Stimulated activated CD4-positive, alpha-beta T cell treated with anti-CD3 and anti-CD28 coated beads, Interleukin-2, amount 100 ng/mL, for 4 hours (primary cell): ENCODE measurements at regions not wholly inside any gene's neighbourhood (a gene's known extent, or its start where the extent isn't known, plus 50 kb on each side); places are given as distances from the start of the nearest gene placed in this dataset.

ENCODE experiments used
- DNase-seq: peaks from one replicate; pipeline ENCODE4 v3.0.0-alpha.2; 2020; ENCODE audit warnings: low read depth

DNA sequence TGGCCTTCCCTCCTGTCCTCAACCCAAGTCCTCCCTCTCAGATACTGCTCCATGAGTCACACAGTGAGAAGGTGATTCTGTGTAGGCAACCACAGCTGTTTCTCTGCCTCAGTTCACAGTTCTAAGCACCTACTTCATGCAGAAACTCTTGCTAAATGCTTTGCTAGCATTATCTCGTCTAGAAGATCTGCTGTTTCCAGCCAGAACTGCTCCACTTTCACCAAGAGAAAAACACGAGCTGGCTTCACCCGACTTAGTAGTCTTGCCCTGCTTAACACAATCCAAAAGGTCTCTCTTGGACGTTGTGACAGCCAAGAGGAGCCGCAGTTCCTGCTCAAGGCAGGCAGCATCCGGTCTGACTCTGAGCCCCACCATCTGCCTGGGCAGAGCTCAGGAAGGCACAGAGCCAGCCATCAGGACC lies 272.1 kb downstream of the UACA start:
- no peak for DNase-seq

DNA sequence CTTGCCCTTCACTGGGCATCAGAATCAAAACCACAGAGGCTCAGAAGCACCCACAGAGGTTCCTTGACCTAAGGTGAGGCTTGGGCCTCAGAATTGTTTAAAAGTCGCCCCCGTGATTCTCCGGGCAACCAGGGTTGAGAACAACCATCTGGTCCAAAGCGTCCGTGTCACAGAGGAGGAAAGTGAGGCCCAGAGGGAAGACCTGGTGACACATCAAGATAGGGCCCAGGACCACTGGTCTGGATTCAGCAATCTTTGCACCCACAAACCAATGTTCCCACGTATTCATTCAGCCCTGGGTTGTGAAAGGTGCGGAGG lies 272.6 kb downstream of the UACA start:
- DNase-seq = no peak

DNA sequence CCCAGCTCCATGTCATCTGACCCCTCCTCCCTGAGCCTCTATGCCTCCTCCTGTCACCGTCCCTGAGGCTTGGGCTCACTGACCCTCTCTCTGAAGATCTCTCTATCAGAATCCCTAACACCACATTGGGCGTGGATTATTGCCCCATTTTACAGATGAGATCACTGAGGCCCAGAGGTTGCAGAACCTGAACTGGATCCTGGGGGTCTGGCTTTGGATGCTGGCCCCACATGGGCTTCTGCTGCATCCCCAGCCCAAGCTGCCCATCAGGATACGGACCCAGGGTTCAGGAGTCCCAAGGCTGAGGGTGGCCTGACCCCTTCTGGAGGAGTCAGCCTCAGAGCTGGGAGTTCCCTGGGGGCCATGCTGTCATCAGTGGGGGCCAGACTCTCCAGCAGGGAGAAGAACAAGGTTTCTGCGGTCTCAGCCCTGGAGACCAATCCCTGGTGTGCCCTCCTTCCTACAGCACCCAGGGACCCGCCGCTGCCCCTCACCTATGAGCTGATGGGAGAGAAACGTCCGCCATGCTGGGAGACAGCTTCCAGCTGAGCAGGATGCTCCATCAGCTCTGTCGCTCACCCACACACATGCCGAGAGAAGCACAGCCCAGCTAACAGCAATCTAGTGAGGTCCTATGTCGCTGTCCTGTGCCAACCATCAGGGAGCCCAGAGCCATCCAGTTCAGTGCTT lies 273.1 kb downstream of the UACA start:
- DNase-seq = no peak

DNA sequence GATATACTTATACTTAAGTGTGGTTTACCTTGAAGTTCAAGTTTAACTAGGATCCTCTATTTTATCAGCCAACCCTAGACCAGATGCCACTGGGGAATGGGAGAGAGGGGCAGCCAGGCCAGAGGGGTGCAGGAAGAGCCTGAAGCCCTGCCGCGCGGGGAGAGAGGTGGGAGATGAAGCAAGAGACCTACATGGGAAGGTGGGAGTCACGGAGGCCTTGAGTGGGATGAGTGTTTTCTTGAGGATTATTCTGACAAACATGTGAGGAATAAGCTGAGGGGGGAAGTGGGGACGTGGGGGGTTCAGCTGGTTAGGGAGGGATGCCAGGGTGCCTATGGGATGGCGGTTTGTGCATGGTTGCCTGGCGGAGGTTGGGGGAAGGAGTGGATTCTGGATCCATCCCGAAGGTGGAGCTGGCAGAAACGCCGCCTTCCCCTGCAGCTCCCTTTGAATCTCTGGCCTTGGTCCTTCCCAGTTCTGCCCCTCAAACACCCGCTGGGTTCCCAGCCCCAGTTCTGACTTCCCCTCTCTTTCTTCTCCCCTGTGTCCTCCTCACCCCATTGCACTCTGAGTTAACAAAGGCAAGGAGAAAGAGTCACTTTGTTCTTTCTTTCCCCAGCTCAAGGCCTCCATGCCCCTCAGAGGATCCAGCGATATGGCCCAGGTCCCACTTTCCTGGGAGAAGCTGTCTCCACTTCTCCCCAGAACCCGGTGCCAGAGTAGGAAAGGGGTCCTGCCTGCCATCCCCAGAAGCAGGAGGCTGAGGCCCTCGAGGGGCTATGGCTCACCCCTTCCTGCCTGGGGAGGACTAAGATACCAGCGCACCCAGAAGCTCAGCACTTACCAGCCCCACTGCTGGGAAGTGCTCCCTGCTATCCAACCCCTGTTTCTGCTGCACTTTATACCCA lies 274.2 kb downstream of the UACA start:
- no peak for DNase-seq

DNA sequence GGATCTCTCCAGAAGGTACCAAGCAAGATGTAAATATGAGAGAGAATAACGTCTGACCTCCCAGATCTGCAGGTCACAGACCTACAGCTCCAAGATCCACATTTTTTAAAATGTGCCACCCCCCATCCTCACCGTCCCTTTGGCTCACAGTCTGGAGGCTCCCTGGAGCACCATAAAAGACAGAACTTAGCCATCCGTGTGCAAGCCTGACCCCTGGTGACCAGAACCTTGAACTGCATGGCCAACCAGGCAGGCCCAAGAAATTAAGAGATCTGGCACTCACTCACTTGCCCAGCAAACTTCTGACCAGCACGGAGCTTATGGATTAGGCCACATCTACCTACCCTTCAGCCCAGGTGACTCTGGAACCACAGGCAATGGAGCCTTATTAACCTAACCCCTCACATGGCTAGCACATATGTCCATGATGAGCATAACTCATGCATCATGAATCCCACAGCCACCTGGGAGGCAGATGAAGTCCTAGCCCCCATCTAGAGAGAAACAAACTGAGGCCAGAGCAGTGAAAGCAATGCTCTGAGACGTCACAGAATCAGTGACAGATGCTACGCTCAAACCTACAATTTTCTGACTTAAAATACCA lies 275.3 kb downstream of the UACA start:
- peak; percentile 51 for DNase-seq

DNA sequence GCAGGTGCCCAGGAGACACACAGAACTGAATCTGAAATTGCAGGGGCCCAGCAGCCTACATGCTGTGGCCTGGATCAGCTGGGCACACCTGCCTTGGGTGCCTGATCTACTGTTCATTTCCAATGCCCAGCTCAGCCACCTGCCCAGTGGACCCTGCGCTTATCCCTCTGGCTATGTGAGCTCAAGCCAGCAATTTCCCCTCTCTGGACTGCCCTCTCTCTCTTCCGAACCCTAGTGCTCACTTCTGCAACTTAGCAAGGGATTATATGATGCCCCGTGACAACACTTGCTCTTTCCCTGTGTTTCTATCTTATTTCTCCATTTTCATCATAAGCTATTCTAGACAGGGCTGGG lies 276.0 kb downstream of the UACA start:
- DNase-seq = no peak

DNA sequence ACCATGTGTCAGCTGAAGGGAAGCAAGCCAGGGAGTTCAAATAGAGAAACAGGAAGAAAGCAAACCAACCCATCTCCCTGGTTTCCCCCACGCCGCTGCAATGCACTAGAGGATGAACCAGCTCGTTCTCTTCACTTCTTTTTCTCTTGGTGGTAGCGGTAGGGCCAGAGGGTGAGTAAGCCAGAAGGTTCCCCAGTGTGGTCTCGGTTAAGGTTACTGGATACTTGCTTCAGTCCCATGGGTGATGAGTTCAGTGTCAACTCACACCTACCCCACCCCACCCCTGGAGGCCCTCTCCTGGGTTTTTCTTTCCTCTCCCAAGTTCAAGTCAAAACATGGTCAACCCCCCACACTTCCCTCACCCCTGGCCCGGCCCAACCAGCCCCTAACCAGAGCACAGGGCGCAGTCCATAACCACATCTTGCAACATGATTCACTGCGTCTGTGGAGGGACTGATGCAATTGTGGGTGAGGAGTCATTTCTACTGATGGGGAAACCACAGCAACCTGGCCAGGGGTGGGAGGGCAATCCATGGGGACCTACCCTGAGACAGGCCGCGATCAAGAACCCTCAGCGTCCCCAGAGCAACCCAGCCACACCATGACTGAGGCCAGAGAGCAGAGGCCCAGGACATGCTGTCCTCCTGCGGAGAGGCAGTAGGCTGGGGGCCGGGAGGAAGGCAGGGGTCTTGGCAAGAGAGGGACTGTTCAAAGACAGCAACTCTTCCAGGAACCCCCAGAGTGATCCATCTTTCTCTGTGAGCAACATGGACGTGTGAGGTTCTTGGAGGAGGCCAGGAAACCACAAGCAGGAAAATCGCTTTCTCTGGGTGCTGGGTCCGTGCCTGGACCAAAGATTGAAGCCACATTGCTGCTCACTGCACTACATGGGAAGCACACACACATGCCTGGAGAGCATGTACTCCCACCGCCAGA lies 276.6 kb downstream of the UACA start:
- peak; percentile 18 for DNase-seq

DNA sequence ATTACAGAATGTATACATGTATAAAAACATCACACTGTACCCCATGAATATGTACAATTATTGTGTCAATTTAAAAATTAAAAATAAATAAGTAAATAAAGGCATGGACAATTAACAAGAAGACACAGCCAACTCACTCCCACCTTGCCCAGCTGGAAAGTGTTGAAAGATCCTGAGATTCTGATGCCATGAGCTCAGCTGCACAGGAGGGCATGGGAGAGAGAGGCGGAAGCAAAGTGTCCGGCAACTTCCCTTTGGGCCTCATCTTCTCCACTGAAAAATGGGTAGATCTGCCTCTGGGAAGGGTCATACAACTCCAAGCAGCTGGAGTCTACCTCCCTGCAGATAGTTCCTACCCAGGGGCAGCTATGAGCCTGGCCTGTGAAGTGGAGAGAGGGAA lies 277.3 kb downstream of the UACA start:
- DNase-seq = no peak

DNA sequence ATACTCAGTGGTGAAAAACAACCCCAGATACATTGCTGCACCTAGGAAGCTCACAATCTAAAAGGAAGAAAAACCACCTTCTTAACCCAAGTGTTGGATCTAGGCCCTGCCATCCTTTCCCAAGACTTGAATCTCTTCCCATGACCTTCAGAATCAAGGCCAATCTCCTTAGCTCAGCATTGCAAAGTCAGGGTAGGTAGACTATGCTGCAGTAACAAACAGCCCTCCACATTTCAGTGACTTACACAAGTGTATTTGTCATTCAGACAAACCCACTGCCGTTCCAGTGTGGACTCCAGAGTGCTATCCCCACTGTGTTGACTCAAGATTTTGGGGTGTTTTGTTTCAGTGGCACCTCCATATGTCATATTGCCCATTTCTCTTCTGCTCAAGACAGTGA lies 278.4 kb downstream of the UACA start:
- DNase-seq = no peak

DNA sequence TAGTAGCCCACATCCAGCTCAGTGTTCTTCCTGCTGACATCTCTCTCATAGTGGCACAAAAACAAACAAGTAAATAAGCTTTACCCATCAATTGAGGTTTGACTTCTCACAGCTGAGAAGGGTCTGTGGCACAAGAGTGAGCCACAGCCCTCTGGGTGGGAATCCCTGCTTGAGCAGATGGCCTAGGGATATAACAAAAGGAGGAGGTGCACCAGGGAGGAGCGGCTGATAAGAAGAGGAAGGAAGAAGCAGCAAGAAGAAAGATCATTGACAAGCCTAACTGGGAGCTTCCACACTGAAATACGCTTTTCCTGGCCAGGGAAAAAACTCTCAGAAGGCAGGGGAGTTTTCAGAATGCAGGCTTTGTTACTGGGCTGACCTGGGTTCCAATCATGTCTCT lies 279.8 kb downstream of the UACA start:
- no peak for DNase-seq

DNA sequence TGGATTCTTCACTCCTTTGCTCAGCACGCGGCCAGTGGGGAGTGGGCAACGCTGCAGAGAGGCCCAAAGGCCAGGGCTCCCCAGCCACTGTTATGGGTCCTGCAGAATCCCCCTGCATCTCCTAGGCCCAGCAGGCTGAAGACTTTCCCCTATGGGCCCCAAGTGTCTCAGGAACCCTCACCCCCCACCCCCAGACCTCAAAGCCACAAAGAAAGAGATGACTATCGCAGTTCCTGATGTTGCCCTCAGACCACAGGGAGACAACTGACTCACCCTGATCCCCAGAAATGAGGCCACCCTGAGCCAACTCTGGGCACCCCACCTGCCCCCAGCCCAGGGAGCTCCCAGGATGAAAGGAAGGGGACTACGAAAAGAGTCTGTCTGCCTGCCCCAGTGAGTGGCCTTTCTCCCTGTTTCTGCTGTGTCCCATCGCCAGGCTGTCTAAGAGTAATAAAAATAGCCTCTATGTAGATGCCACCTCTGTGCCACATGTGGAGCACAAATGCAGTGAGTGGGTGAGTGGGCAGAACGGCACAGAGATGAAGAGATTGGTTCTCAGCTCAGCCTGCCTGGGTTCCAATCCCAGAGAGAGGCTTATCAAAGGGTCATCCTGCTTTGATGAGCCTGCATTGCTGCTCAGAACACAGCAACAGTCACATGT lies 283.0 kb downstream of the UACA start:
- peak; percentile 26 for DNase-seq

DNA sequence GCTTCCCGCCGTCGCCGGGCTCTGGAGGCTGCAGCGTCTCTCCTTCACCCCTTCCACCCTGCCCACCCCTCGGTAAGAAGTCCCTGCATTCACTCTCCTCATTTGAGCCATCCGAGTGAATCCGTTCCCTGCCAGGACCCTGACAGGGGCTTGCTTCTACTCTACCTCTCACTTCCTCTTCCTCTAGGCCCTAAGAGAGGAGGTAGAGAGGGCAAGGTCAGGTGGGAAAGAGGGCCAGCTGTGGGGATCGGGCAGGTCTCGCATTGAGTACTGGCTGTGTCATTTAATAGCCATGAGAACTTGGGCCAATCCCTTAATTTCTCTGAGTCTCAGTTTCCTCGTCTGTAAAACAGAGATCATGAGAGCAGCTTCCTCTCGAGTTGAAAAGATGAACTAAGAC lies 283.6 kb downstream of the UACA start:
- no peak for DNase-seq

DNA sequence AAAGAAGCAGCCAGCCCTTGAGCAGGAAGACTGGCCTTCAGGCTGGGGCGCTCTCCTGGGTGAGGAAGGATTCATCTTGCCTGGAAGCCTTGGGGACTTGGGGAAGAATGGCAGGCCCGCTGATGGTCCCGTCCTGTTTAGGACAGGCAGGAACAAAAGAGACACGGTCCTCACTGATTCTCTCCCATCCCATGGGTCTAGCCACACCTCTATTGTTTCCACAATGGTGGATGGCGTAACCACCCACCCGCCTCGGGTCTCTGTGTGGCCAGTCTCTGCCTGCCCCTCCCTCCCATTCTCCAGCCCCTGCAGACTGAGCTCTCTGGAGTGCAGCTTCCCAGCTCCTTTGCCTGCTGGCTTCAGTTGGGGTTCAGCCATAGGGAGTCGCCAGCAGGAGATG lies 284.3 kb downstream of the UACA start:
- DNase-seq = no peak

DNA sequence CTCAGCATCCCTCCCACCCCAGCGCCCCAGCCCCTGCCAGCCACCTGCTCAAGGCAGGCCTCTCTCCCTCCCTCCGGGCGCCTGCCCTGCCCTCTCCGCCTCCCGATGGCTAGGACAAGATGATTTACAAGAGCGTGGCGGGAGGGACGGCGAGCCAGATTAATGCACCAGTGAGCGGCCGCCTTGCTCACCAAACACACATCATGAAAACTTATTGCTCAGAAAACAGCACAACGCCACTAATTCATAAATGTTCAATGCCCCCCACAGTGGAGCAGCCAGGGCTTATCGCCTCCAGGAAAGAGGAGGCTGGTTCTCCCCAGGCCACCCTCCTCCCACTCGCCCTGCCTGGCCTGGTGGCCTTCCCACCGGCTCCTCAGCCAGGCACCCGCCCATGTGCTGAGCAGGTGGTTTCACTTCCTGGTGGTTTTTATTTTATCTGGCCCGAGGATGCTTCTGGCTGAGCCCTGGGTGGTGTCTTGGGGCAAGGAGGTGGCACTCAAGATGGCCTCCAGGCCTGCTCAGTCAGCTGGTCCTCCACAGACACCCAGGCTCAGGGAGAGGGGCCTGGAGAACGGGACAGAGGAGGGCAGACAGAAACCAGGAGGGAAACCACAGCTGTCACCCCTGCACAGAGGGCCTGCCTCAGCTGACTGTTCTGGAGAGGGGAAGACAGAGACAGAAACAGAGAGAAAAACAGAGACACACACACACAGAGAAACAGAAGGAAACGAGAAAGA lies 284.9 kb downstream of the UACA start:
- no peak for DNase-seq

DNA sequence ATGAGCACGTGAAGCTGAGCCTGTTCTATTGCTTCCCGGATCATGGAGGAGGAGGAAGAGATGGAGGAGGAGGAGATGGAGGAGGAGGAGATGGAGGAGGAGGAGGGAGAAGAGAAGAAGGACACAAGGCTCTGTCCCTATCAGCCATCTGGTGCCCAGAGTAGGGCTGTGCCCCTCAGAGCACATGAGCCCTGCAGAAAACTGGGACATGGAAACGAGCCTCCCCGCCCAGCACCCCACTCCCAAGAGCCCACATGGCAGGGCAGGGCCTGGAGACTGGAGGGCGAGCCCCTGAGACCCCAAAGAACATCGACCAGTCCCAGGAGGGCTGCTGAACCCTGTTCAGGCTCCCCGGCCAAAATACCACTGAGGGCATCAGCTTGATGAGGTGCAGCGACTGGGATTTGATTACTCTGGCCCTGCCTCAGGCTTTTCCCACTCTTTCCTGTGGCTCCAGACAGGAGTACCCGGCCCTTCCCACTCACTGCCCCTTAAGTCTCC lies 285.6 kb downstream of the UACA start:
- no peak for DNase-seq

DNA sequence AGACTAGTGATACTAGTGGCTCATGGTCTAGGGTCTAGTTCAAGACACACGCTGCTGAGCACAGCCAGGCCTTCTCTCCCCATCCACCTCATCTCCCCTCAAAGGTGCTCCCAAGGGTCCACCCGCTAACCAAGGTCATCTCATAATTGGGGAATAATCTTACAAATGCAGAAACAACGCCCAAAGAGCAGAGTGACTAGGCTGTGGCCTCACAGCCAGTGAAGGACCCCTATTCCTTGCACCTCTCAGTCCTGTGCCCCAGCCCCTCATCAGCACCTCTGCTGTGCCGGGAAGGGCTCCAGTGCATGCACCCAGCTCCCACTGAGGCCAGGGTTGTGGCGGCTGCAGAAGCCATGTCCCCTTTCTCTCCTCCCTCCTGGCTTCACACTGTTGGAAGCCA lies 286.9 kb downstream of the UACA start:
- DNase-seq = no peak

DNA sequence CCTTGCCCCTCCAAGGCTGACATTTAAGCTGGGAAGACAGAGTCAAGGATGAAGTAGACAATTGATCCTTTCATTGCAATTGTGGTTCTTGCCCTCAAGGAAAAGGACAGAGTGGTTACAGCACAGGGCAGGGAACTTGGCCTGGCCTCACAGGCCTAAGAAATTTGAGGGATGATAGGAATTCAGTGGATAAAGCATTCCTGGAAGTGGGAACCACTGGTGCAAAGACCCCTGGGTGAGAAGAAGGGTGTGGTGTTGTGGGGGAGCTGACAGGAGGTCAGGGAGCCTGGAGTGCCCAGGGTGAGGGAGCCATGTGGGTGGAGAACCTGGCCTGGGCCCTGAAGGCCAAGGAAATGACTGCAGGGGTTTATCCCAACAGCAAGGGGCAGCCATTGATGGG lies 287.4 kb downstream of the UACA start:
- no peak for DNase-seq

DNA sequence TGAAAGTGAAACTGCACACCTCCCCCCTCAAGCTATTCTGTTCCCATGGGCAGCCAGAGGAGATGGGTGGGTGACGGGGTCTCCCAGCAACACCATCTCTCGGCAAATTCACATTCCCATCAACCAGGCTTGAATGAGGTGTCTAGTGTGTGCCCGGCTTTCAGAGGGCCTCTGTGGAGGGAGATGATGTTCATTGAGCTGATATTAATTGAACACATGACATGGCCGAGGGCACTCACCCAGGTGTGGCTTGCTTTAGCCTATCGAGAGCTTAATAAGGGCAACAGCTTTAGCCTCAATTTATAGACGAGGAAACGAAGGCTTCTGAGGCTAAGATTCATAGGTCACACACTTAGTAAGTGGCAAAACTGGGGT lies 288.0 kb downstream of the UACA start:
- no peak for DNase-seq

DNA sequence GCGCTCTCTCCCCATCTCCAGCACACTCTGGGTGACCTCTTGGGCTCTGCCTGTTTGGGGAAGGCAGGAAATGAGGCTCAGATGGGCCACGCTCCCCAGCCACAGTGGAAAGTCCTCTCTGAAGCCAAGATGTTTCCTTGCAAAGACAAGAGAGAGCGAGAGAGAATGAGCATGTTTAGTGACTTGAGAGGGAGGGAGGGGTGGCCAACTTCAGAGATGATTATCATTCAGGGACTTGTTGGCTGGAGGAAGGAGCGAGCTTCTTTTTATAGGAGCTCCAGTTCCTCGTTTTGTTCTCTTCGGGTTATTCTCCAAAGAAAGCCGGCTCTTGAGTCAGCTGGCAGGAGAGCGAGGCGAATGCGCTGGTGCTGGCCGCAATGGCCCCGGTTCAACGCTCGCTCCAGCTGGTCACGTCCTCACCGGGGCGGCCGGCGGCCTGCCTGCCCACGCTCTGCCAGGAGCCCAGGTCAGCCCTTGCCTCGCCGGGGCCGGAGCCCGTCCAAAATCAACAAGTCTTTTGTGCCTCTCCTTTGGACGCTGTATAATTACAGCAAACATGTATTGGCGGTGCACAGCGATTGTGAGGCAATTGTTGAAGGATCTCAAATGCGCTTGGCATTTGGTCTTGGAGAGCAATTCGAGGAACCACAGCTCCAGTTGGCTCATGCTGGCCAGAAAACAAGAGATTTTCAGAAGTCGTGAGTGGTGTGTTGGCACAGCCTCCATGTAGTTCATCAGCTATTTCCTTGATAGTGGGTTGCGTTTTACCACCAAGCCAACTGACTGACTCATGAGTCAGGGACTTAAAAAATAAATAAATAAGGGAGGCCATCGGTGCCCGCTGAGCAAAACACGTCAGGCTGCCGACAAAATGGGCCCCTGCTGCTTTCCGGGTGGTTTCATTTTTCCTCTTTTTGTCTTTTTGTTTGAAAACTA lies 288.6 kb downstream of the UACA start:
- peak; percentile 22 for DNase-seq
